ENCODE measurements at regions not wholly inside any gene's neighbourhood (a gene's known extent, or its start where the extent isn't known, plus 50 kb on each side); places are given as distances from the start of the nearest gene placed in this dataset.

- DNase-seq (no peak), ATAC-seq (ENCODE audit: low read depth) (no peak)
- POLR2A ChIA-PET (ENCODE audit: unreplicated experiment), result no interaction called here
- Histone ChIP-seq H2BK5ac (ENCODE audit: low read depth, low read length, poor library complexity, severe bottlenecking) (no peak overlapping the region), H2BK20ac (ENCODE audit: low read depth, low read length) (no peak overlapping the region), H3K56ac (ENCODE audit: extremely low read depth, insufficient read depth, low read length) (no peak overlapping the region), H2AK9ac (replicated peaks; ENCODE audit: low read depth, low read length, poor library complexity) (no peak overlapping the region), H2AFZ (replicated peaks; ENCODE audit: low read length, poor library complexity) (no peak overlapping the region), H2BK120ac (ENCODE audit: low read depth, low read length) (no peak overlapping the region), H4K5ac (ENCODE audit: low read depth, low read length) (no peak overlapping the region), H3K79me1 (ENCODE audit: low read depth in 1 of 2, low read length in 2 of 2) (no peaks in the 10 kb centered on the region), H3K27ac (ENCODE audit: insufficient read depth, low read length) (no peak overlapping the region), H3K23ac (ENCODE audit: low read depth, low read length) (no peak overlapping the region), H2AK5ac (ENCODE audit: low read depth, low read length) (no peak overlapping the region), H3K9ac (ENCODE audit: low read depth, low read length) (no peak overlapping the region), H4K91ac (ENCODE audit: insufficient read depth, low read depth, low read length) (no peak overlapping the region), H2BK15ac (ENCODE audit: low read depth, low read length) (no peak overlapping the region), H3K14ac (replicated peaks; ENCODE audit: low read depth, low read length) (no peak overlapping the region), H3K4me1 (ENCODE audit: control insufficient read depth, insufficient read depth, low read length) (no peaks in the 10 kb centered on the region), H3K4me2 (ENCODE audit: low read depth, low read length) (no peak overlapping the region), H3K27me3 (ENCODE audit: control insufficient read depth, insufficient read depth, low read length) (no peaks in the 10 kb centered on the region), H3K36me3 (ENCODE audit: control insufficient read depth, insufficient read depth, low read length) (no peaks in the 10 kb centered on the region), H3K4ac (ENCODE audit: low read depth, low read length) (no peak overlapping the region), H3K9me3 (ENCODE audit: control insufficient read depth, insufficient read depth, low read length) (peaks cover 3% of the 10 kb centered on the region; the same call in 1 of the 2 replicates), H3K4me3 (ENCODE audit: insufficient read depth, low read depth, low read length) (no peak overlapping the region), H3K18ac (ENCODE audit: low read depth, low read length) (no peak overlapping the region), H3K9me1 (ENCODE audit: insufficient read depth, low read length) (no peaks in the 10 kb centered on the region), H4K8ac (ENCODE audit: low read depth in 2 of 2, low read length in 2 of 2) (no peak overlapping the region), H4K20me1 (ENCODE audit: insufficient read depth, low read length) (no peaks in the 10 kb centered on the region)
- intact Hi-C loops (cut with micrococcal nuclease), result no loop called here
- TF ChIP-seq CTCF (conservative IDR thresholded peaks at IDR 0.05; ENCODE audit: low read depth, low read length) (no peak), FOS (IDR thresholded peaks at IDR 0.05; ENCODE audit: low read depth, low read length) (no peak), CHD1 (IDR thresholded peaks at IDR 0.05; ENCODE audit: low read depth, low read length) (no peak), MAZ (IDR thresholded peaks at IDR 0.05; ENCODE audit: borderline replicate concordance, low read depth, low read length) (no peak), CEBPB (IDR thresholded peaks at IDR 0.05; ENCODE audit: low read depth, low read length) (no peak), RAD21 (IDR thresholded peaks at IDR 0.05; ENCODE audit: low read length) (no peak), MXI1 (IDR thresholded peaks at IDR 0.05; ENCODE audit: borderline replicate concordance, low read depth, low read length) (no peak), RFX5 (IDR thresholded peaks at IDR 0.05; ENCODE audit: low read depth, low read length) (no peak)
- CTCF ChIA-PET, result interaction anchor here (1.3 kb wide), 1 partner anchor 19 kb away, joined by 3 read pairs; no protein-coding TSS in a partner anchor
- WGBS, 2 experiments (ENCODE audit: extremely low coverage in 2 of 2, insufficient read length in 1 of 2), result no CpG with 5 or more reads among the region's 5 CpGs
- in situ Hi-C loops (cut with MboI; ENCODE audit: low sequenced_read_pairs), result no loop called here
- dilution Hi-C loops (cut with HindIII; ENCODE audit: low sequenced_read_pairs, unreplicated experiment), result no loop called here
- no TSS peak for BruUV-seq (replicated peaks)
These were observed 1504.2 kb downstream of the EFNB2 start for GRCh38 chr13:105031306-105031705.

Data from IMR-90 (cell line).